Kidney (tissue), 13 donors: ENCODE measurements at regions not wholly inside any gene's neighbourhood (a gene's known extent, or its start where the extent isn't known, plus 50 kb on each side); places are given as distances from the start of the nearest gene placed in this dataset.

Experiments used
- DNase-seq, 5 donors: peaks; one replicate each; pipeline ENCODE4 v3.0.0-alpha.2; 2013 to 2020
- FAIRE-seq: peaks from 2 replicates; lab custom pipeline; 2012; peaks lifted over from hg19 to GRCh38; lab: Jason Lieb, UNC
- H3K27ac ChIP-seq, 2 donors: one replicate each; pipeline ENCODE4 v1.7.0; 2013; ENCODE audit warnings: low read depth in 2 of 2, low read length in 2 of 2, inconsistent platforms in 1 of 2
- H3K27me3 ChIP-seq: one replicate; pipeline ENCODE4 v1.7.1; 2013; ENCODE audit warnings: low read length, inconsistent platforms; ENCODE audit not compliant: control insufficient read depth, insufficient read depth
- H3K36me3 ChIP-seq, 3 donors: one replicate each; pipeline versions ENCODE4 v1.7.0 to v1.7.1; 2013; ENCODE audit warnings: low read length in 3 of 3, control low read depth in 1 of 3, inconsistent platforms in 1 of 3; ENCODE audit not compliant: insufficient read depth in 3 of 3, control insufficient read depth in 2 of 3
- H3K4me1 ChIP-seq, 3 donors: one replicate each; pipeline versions ENCODE4 v1.7.0 to v1.7.1; 2013; ENCODE audit warnings: low read length in 3 of 3, inconsistent platforms in 1 of 3, low read depth in 1 of 3; ENCODE audit not compliant: control insufficient read depth in 2 of 3, insufficient read depth in 2 of 3
- H3K4me3 ChIP-seq, 3 donors: one replicate each; pipeline versions ENCODE4 v1.7.0 to v1.8.1; 2013; ENCODE audit warnings: low read length in 3 of 3, control low read depth in 1 of 3, inconsistent platforms in 1 of 3
- H3K9ac ChIP-seq, 3 donors: one replicate each; pipeline versions ENCODE4 v1.7.0 to v1.7.1; 2013; ENCODE audit warnings: low read length in 3 of 3, control low read depth in 1 of 3, inconsistent platforms in 1 of 3
- H3K9me3 ChIP-seq, 3 donors: one replicate each; pipeline versions ENCODE4 v1.7.0 to v1.7.1; 2013; ENCODE audit warnings: low read length in 3 of 3, control low read depth in 1 of 3, inconsistent platforms in 1 of 3; ENCODE audit not compliant: control insufficient read depth in 2 of 3, insufficient read depth in 1 of 3
- intact Hi-C: fragments of 100-400 bp; cut with DNase I; formaldehyde crosslinking; loops from one replicate; pipeline ENCODE4 v1.11.1; 2022
- TF ChIP-seq, protein P1 (sequence below): IDR thresholded peaks from 3 replicates; pipeline ENCODE4 v1.5.1; 2012; ENCODE audit warnings: mild to moderate bottlenecking, moderate library complexity, borderline replicate concordance; ENCODE audit not compliant: insufficient read depth; ENCODE audit errors: extremely low read depth
- donor health status: control.
- donor health status: control.
- donor health status: control.
- donor health status: control.
- donor health status: control.
- donor health status: DM: yes; HTN: yes; CAD: no.
- donor health status: Normal renal cell carcinoma (clear cell type).

- Histone ChIP-seq H3K9ac (no peak overlapping the region), H3K36me3 (no peaks in the 10 kb centered on the region), H3K27ac (no peak overlapping the region), H3K4me1 (no peaks in the 10 kb centered on the region), H3K4me3 (no peak overlapping the region), H3K27me3 (no peaks in the 10 kb centered on the region), H3K9me3 (no peaks in the 10 kb centered on the region)
- FAIRE-seq (no peak), DNase-seq (no peak)
- TF ChIP-seq, protein P1, sequence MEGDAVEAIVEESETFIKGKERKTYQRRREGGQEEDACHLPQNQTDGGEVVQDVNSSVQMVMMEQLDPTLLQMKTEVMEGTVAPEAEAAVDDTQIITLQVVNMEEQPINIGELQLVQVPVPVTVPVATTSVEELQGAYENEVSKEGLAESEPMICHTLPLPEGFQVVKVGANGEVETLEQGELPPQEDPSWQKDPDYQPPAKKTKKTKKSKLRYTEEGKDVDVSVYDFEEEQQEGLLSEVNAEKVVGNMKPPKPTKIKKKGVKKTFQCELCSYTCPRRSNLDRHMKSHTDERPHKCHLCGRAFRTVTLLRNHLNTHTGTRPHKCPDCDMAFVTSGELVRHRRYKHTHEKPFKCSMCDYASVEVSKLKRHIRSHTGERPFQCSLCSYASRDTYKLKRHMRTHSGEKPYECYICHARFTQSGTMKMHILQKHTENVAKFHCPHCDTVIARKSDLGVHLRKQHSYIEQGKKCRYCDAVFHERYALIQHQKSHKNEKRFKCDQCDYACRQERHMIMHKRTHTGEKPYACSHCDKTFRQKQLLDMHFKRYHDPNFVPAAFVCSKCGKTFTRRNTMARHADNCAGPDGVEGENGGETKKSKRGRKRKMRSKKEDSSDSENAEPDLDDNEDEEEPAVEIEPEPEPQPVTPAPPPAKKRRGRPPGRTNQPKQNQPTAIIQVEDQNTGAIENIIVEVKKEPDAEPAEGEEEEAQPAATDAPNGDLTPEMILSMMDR: no peak
- intact Hi-C loops: no loop called here
These were observed 1075.3 kb downstream of the TBC1D22A start for GRCh38 chr22:47837703-47838102.

DNA sequence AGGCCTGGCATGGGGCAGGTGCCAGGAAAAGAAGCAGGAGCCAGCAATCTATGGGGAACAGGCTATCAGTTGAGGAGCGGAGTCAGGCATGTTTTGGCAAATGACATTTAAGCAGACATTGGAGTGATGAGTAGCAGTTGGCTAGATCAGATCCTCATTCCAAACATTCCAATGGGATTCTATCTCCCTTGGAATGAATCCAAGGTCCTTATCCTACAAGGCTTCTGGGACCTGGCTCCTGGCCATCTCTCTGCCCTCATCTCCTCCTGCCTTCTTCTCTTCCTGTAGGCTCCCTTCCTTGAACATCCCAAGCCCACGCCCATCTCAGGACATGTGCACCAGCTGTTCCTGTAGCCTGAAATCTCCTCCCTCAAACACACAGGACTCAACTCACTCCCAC, 1074.5 kb downstream of the TBC1D22A start:
- no peaks in the 10 kb centered on the region for H3K27me3 ChIP-seq
- no peaks in the 10 kb centered on the region for H3K36me3 ChIP-seq
- H3K27ac ChIP-seq: no peak overlapping the region
- H3K9ac ChIP-seq: no peak overlapping the region
- FAIRE-seq (no peak), DNase-seq (no peak)
- TF ChIP-seq, protein P1: no peak
- intact Hi-C loops: no loop called here
- no peaks in the 10 kb centered on the region for H3K4me1 ChIP-seq
- no peak overlapping the region for H3K4me3 ChIP-seq
- no peaks in the 10 kb centered on the region for H3K9me3 ChIP-seq

DNA sequence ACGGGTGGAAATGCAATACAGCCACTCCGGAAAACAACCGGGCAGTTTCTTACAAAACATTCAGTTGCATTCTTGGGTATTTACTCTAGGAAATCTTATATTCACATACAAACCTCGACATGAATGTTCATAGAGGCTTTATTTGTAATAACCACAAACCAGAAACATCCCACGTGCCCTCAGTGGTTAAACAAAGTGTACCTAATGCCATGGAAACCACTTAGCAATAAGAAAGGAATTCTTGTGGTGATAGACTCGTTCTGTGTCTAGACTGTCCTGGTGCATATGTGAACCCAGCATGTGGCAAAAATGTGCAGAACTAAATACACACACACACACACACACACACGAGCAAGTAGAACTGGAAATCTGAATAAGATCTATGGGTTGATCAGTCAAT, 1073.3 kb downstream of the TBC1D22A start:
- H3K36me3 ChIP-seq: no peaks in the 10 kb centered on the region
- DNase-seq (no peak), FAIRE-seq (no peak)
- H3K27me3 ChIP-seq: no peaks in the 10 kb centered on the region
- no peak overlapping the region for H3K27ac ChIP-seq
- H3K9ac ChIP-seq: no peak overlapping the region
- intact Hi-C loops: no loop called here
- H3K4me1 ChIP-seq: no peaks in the 10 kb centered on the region
- no peaks in the 10 kb centered on the region for H3K9me3 ChIP-seq
- H3K4me3 ChIP-seq: no peak overlapping the region
- TF ChIP-seq, protein P1: no peak

- FAIRE-seq (no peak), DNase-seq (no peak)
- no peaks in the 10 kb centered on the region for H3K36me3 ChIP-seq
- H3K27ac ChIP-seq: no peak overlapping the region
- H3K4me3 ChIP-seq: no peak overlapping the region
- TF ChIP-seq, protein P1: no peak
- no peaks in the 10 kb centered on the region for H3K4me1 ChIP-seq
- intact Hi-C loops: no loop called here
- H3K27me3 ChIP-seq: no peaks in the 10 kb centered on the region
- H3K9me3 ChIP-seq: no peaks in the 10 kb centered on the region
- H3K9ac ChIP-seq: no peak overlapping the region
These were observed 1063.6 kb downstream of the TBC1D22A start for GRCh38 chr22:47826016-47826415.
